ENCODE measurements at regions not wholly inside any gene's neighbourhood (a gene's known extent, or its start where the extent isn't known, plus 50 kb on each side); places are given as distances from the start of the nearest gene placed in this dataset.

DNA sequence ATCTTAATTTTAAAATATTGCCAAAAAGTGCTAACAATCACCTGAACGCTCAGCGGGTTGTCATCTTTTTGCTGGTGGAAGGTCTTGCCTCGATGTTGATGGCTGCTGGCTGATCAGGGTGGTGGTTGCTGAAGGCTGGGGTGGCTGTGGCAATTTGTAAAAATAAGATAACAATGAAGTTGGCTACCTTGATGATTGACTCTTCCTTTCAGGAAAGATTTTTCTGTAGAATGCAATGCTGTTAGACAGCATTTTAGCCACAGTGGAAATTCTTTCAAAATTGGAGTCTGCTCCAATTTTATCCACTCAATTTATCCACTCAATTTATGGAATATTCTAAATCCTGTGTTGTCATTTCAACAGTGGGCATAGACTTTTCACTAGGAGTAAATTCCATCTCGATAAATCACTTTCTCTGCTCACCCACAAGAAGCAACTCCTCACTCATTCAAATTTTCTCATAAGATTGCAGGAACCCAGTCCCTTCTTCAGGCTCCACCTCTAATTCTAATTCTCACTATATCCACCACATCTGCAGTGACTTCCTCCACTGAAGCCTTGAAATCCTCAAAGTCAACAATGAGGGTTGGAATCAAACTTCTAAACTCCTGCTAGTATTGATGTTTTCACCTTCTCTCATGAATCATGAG, 78.8 kb downstream of the LINC01488 start:
- Mint-ChIP-seq H3K4me1 (no peaks in the 10 kb centered on the region), H3K36me3 (ENCODE audit: low read depth) (no peaks in the 10 kb centered on the region), H3K4me3 (no peak overlapping the region), H3K27me3 (ENCODE audit: low read depth) (no peaks in the 10 kb centered on the region), H3K9me3 (peaks cover 13% of the 10 kb centered on the region), H3K27ac (no peak overlapping the region)
- TF ChIP-seq, protein P1, sequence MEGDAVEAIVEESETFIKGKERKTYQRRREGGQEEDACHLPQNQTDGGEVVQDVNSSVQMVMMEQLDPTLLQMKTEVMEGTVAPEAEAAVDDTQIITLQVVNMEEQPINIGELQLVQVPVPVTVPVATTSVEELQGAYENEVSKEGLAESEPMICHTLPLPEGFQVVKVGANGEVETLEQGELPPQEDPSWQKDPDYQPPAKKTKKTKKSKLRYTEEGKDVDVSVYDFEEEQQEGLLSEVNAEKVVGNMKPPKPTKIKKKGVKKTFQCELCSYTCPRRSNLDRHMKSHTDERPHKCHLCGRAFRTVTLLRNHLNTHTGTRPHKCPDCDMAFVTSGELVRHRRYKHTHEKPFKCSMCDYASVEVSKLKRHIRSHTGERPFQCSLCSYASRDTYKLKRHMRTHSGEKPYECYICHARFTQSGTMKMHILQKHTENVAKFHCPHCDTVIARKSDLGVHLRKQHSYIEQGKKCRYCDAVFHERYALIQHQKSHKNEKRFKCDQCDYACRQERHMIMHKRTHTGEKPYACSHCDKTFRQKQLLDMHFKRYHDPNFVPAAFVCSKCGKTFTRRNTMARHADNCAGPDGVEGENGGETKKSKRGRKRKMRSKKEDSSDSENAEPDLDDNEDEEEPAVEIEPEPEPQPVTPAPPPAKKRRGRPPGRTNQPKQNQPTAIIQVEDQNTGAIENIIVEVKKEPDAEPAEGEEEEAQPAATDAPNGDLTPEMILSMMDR (IDR thresholded peaks at IDR 0.05; ENCODE audit: unreplicated experiment in 3 of 3): no peak

DNA sequence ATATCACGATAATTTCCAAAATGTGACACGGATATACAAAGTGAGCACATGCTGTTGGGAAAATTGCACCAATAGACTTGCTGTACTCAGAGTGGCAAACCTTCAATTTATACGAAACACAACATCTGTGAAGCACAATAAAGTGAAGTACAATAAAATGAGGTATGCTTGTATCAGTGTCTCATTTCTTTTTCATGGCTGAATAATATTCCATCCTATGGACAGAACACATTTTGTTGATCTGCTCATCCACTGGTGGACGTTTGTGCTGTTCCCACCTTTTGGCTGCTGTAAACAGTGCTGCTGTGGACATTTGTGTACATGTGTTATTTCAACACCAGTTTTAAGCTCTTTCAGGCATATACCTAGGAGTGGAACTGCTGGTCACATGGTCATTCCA, 78.7 kb upstream of the CCND1 start:
- H3K4me1 Mint-ChIP-seq: no peaks in the 10 kb centered on the region
- H3K4me3 Mint-ChIP-seq: no peak overlapping the region
- H3K27me3 Mint-ChIP-seq (ENCODE audit: low read depth): no peaks in the 10 kb centered on the region
- peaks cover 17% of the 10 kb centered on the region for H3K9me3 Mint-ChIP-seq
- no peaks in the 10 kb centered on the region for H3K36me3 Mint-ChIP-seq (ENCODE audit: low read depth)
- TF ChIP-seq, protein P1 (IDR thresholded peaks at IDR 0.05; ENCODE audit: unreplicated experiment in 3 of 3): no peak
- no peak overlapping the region for H3K27ac Mint-ChIP-seq

DNA sequence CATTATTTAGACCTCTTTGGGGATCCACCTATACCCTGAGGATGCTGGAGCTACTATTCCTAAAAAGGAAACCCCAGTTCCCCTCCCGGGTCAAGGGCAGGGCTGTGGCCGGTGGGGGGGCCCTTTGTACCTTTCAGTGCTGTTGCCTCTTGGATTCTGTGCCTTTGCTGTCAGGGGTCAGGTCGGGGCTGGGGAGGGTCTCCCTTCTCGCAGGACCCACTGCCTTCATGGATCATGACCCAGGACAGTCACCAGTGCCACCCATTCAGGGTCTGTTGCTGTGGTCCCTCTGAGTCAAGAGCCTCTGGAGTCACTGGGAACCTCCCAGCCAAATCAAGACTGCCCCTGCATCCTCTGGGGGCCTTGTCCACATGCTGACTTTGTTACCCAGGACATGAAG, 78.1 kb upstream of the CCND1 start:
- Mint-ChIP-seq H3K4me1 (no peaks in the 10 kb centered on the region), H3K27ac (no peak overlapping the region), H3K9me3 (peaks cover 17% of the 10 kb centered on the region), H3K36me3 (ENCODE audit: low read depth) (no peaks in the 10 kb centered on the region), H3K4me3 (no peak overlapping the region), H3K27me3 (ENCODE audit: low read depth) (no peaks in the 10 kb centered on the region)
- TF ChIP-seq, protein P1 (IDR thresholded peaks at IDR 0.05; ENCODE audit: unreplicated experiment in 3 of 3): no peak

DNA sequence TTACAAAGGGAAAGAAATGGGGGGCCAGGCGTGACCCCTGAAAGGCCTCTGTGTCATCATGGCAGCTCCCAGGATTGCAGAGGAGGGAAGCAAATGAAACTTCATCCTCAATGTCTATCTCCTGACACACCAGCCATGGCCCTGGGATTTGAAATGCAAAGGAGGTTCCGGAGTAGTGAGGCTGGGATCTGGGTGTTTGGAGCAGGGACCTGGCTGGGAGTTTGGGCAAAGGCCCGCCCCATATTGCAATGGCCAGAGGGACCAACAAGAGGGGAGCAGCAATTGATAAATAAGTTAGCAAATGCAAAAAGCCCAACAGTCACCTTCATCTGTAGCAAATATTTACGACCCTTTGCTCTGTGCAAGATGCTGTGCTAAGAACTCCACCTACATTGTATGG, 77.7 kb upstream of the CCND1 start:
- no peaks in the 10 kb centered on the region for H3K4me1 Mint-ChIP-seq
- peaks cover 17% of the 10 kb centered on the region for H3K9me3 Mint-ChIP-seq
- H3K27ac Mint-ChIP-seq: no peak overlapping the region
- no peaks in the 10 kb centered on the region for H3K36me3 Mint-ChIP-seq (ENCODE audit: low read depth)
- TF ChIP-seq, protein P1 (IDR thresholded peaks at IDR 0.05; ENCODE audit: unreplicated experiment in 3 of 3): no peak
- H3K27me3 Mint-ChIP-seq (ENCODE audit: low read depth): no peaks in the 10 kb centered on the region
- no peak overlapping the region for H3K4me3 Mint-ChIP-seq

DNA sequence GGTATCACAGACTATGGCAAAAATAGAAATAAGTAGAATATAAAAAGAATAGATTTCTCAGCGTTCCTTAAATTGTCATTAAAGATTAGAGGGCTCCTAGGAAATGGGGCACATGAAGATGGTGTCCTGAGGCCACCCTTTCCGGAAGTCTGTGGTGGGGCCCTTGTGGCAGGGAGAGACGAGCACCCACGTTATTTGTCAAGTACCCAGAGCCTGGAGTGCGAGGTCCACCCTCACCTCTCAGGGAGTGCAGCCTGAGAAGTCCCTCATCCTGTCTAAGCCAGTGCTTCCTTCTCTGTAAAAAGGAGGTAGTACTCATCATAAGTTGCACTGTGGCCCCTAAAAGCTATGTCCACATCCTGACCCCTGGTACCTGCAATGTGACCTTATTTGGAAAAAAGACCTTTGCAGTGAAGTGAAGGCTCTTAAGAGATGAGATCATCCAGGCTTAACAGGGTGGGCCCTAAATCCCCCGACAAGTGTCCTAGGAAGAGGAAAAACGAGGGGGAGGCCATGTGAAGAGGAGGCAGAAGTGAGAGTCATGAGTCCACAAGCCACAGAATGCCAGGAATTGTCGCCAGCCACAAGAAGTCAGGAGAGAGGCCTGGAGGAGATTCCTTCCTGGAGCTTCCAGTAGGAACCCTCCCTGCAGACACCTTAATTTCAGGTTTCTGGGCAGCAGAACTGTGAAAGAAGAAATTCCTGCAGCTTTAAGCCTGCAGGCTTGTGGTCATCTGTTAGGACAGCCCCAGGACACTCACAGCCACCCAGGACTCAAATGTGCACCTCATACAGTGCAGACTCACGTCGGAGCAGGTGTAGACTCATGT, 76.8 kb upstream of the CCND1 start:
- TF ChIP-seq, protein P1 (IDR thresholded peaks at IDR 0.05; ENCODE audit: unreplicated experiment in 3 of 3): no peak
- H3K9me3 Mint-ChIP-seq: peaks cover 17% of the 10 kb centered on the region
- H3K27ac Mint-ChIP-seq: no peak overlapping the region
- H3K4me3 Mint-ChIP-seq: no peak overlapping the region
- peaks cover 8% of the 10 kb centered on the region for H3K27me3 Mint-ChIP-seq (ENCODE audit: low read depth)
- H3K4me1 Mint-ChIP-seq: no peaks in the 10 kb centered on the region
- H3K36me3 Mint-ChIP-seq (ENCODE audit: low read depth): no peaks in the 10 kb centered on the region

All from nephron (organoid).